ENCODE measurements at regions not wholly inside any gene's neighbourhood (a gene's known extent, or its start where the extent isn't known, plus 50 kb on each side); places are given as distances from the start of the nearest gene placed in this dataset.

GRCh38 chr19:30131722-30132291 lies 189.8 kb downstream of the URI1 start:
- no peaks in the 10 kb centered on the region for H3K36me3 ChIP-seq
- DNase-seq (ENCODE audit: low spot score in 2 of 2) = no peak
- no peak overlapping the region for H3K27ac ChIP-seq
- no peaks in the 10 kb centered on the region for H3K27me3 ChIP-seq
- H3K4me3 ChIP-seq = no peak overlapping the region
- H3K9me3 ChIP-seq = no peaks in the 10 kb centered on the region
- intact Hi-C loops (cut with DNase I) = no loop called here
- no peak for TF ChIP-seq CTCF (IDR thresholded peaks at IDR 0.05)
- H3K4me1 ChIP-seq = no peaks in the 10 kb centered on the region

- Histone ChIP-seq H3K4me3 (no peak overlapping the region), H3K4me1 (no peaks in the 10 kb centered on the region), H3K27ac (no peak overlapping the region), H3K36me3 (no peaks in the 10 kb centered on the region), H3K9me3 (no peaks in the 10 kb centered on the region), H3K27me3 (no peaks in the 10 kb centered on the region)
- TF ChIP-seq CTCF (IDR thresholded peaks at IDR 0.05) = no peak
- DNase-seq (ENCODE audit: low spot score in 2 of 2) = no peak
- intact Hi-C loops (cut with DNase I) = no loop called here
These were observed 190.5 kb downstream of the URI1 start for GRCh38 chr19:30132343-30133075.

- Histone ChIP-seq H3K27me3 (no peaks in the 10 kb centered on the region), H3K4me3 (no peak overlapping the region), H3K9me3 (no peaks in the 10 kb centered on the region), H3K36me3 (no peaks in the 10 kb centered on the region), H3K27ac (no peak overlapping the region), H3K4me1 (no peaks in the 10 kb centered on the region)
- TF ChIP-seq CTCF (IDR thresholded peaks at IDR 0.05) = no peak
- intact Hi-C loops (cut with DNase I) = no loop called here
- DNase-seq (ENCODE audit: low spot score in 2 of 2) = no peak
These were observed 191.8 kb downstream of the URI1 start for GRCh38 chr19:30133803-30134202.

- no peak overlapping the region for H3K27ac ChIP-seq
- no peak for TF ChIP-seq CTCF (IDR thresholded peaks at IDR 0.05)
- DNase-seq (ENCODE audit: low spot score in 2 of 2) = no peak
- no peak overlapping the region for H3K4me3 ChIP-seq
- no peaks in the 10 kb centered on the region for H3K27me3 ChIP-seq
- no peaks in the 10 kb centered on the region for H3K9me3 ChIP-seq
- intact Hi-C loops (cut with DNase I) = no loop called here
- no peaks in the 10 kb centered on the region for H3K36me3 ChIP-seq
- no peaks in the 10 kb centered on the region for H3K4me1 ChIP-seq
These were observed 193.2 kb downstream of the URI1 start for GRCh38 chr19:30135093-30135757.

- Histone ChIP-seq H3K27ac (no peak overlapping the region), H3K4me3 (no peak overlapping the region), H3K4me1 (no peaks in the 10 kb centered on the region), H3K9me3 (no peaks in the 10 kb centered on the region), H3K27me3 (no peaks in the 10 kb centered on the region), H3K36me3 (no peaks in the 10 kb centered on the region)
- DNase-seq (ENCODE audit: low spot score in 2 of 2) = no peak
- intact Hi-C loops (cut with DNase I) = no loop called here
- no peak for TF ChIP-seq CTCF (IDR thresholded peaks at IDR 0.05)
These were observed 193.8 kb downstream of the URI1 start for GRCh38 chr19:30135797-30136196.
